H1 (cell line): ENCODE measurements at regions not wholly inside any gene's neighbourhood (a gene's known extent, or its start where the extent isn't known, plus 50 kb on each side); places are given as distances from the start of the nearest gene placed in this dataset.

Experiments used
- CTCF ChIA-PET: fragments of 300-600 bp; sonication (Branson Sonifier 250); formaldehyde crosslinking; loops from one replicate; lab custom pipeline; 2021; ENCODE audit not compliant: partially characterized antibody; lab: Charles Lee
- POLR2A ChIA-PET: fragments of 300-600 bp; sonication (Branson Sonifier 250); formaldehyde crosslinking; loops from one replicate; lab custom pipeline; 2021; ENCODE audit warnings: inconsistent platforms; ENCODE audit not compliant: partially characterized antibody; lab: Charles Lee
- DNase-seq, 2 experiments: peaks; one replicate each; pipeline versions ENCODE4 v3.0.0 to v3.0.0-alpha.2; 2010 to 2022; ENCODE audit warnings: low spot score in 2 of 2, low read depth in 1 of 2, mixed read lengths in 1 of 2
- FAIRE-seq: peaks from 2 replicates; lab custom pipeline; 2011; peaks lifted over from hg19 to GRCh38; lab: Jason Lieb, UNC
- H2AFZ ChIP-seq: 2 replicates; pipeline ENCODE4 v1.8.1; 2012; ENCODE audit warnings: low read length, inconsistent platforms
- H2AK5ac ChIP-seq: 2 replicates; pipeline ENCODE4 v1.6.1; 2013; ENCODE audit warnings: low read depth, low read length
- H2BK120ac ChIP-seq: replicated peaks from 2 replicates; pipeline ENCODE3; 2013; ENCODE audit warnings: low read depth, low read length, inconsistent platforms
- H2BK12ac ChIP-seq: 2 replicates; pipeline ENCODE4 v1.6.1; 2013; ENCODE audit warnings: low read depth, low read length
- H2BK15ac ChIP-seq: 2 replicates; pipeline ENCODE4 v1.6.1; 2013; ENCODE audit warnings: low read length
- H2BK20ac ChIP-seq: 2 replicates; pipeline ENCODE4 v1.6.1; 2013; ENCODE audit warnings: low read length
- H2BK5ac ChIP-seq: 2 replicates; pipeline ENCODE4 v1.6.1; 2013; ENCODE audit warnings: low read depth, low read length
- H3K14ac ChIP-seq: 2 replicates; pipeline ENCODE4 v1.6.1; 2013; ENCODE audit warnings: inconsistent platforms; ENCODE audit not compliant: insufficient read length
- H3K18ac ChIP-seq: 2 replicates; pipeline ENCODE4 v1.6.1; 2013; ENCODE audit warnings: low read length; ENCODE audit errors: extremely low read depth
- H3K23ac ChIP-seq: 2 replicates; pipeline ENCODE4 v1.6.1; 2013; ENCODE audit warnings: inconsistent platforms; ENCODE audit not compliant: insufficient read length
- H3K23me2 ChIP-seq: 2 replicates; pipeline ENCODE4 v1.6.1; 2013; ENCODE audit warnings: low read depth, low read length
- H3K27ac ChIP-seq: 2 replicates; pipeline ENCODE4 v1.6.1; 2011; ENCODE audit warnings: low read depth, low read length, inconsistent platforms
- H3K27me3 ChIP-seq, 4 experiments: replicated peaks in 1 of 4; 1 replicate in 1 of 4; 2 replicates in 3 of 4; pipeline versions ENCODE4 v1.6.1 to v1.8.1; 2011 to 2013; ENCODE audit warnings: low read length in 3 of 4, mild to moderate bottlenecking in 3 of 4, inconsistent platforms in 2 of 4, mixed read lengths in 2 of 4, moderate library complexity in 1 of 4; ENCODE audit not compliant: control insufficient read depth in 3 of 4, insufficient read depth in 3 of 4; ENCODE audit errors: extremely low read depth in 1 of 4
- H3K36me3 ChIP-seq, 4 experiments: 2 replicates each; pipeline versions ENCODE4 v1.6.1 to v1.8.1; 2011 to 2013; ENCODE audit warnings: mild to moderate bottlenecking in 4 of 4, low read length in 3 of 4, moderate library complexity in 2 of 4, control low read depth in 1 of 4, inconsistent platforms in 1 of 4; ENCODE audit not compliant: insufficient read depth in 4 of 4, control insufficient read depth in 2 of 4
- H3K4ac ChIP-seq: replicated peaks from 2 replicates; pipeline ENCODE3; 2013; ENCODE audit warnings: low read length, low read depth, mixed read lengths, inconsistent platforms; ENCODE audit not compliant: insufficient read length
- H3K4me1 ChIP-seq, 4 experiments: replicated peaks in 1 of 4; 1 replicate in 1 of 4; 2 replicates in 3 of 4; pipeline versions ENCODE4 v1.6.1 to v1.8.1; 2011 to 2013; ENCODE audit warnings: low read length in 3 of 4, inconsistent platforms in 2 of 4, mixed read lengths in 1 of 4; ENCODE audit not compliant: insufficient read depth in 4 of 4, control insufficient read depth in 3 of 4
- H3K4me2 ChIP-seq, 2 experiments: 2 replicates each; pipeline versions ENCODE4 v1.6.1 to v1.8.1; 2011 to 2013; ENCODE audit warnings: low read depth in 2 of 2, low read length in 2 of 2, control low read depth in 1 of 2, inconsistent platforms in 1 of 2, mild to moderate bottlenecking in 1 of 2; ENCODE audit not compliant: insufficient read depth in 1 of 2
- H3K4me3 ChIP-seq, 4 experiments: fragments of 200-600, 300-600 bp in 1 of 4; sonication (generic), shearing (Covaris generic), sonication (Bioruptor Twin) in 1 of 4; 2 replicates each; pipeline versions ENCODE4 v1.5.1 to v1.8.1; 2011 to 2016; ENCODE audit warnings: low read length in 4 of 4, low read depth in 3 of 4, control low read depth in 2 of 4, inconsistent platforms in 2 of 4, mild to moderate bottlenecking in 2 of 4, mixed read lengths in 1 of 4, moderate library complexity in 1 of 4; ENCODE audit not compliant: insufficient read depth in 2 of 4; ENCODE audit errors: extremely low read depth in 1 of 4
- H3K56ac ChIP-seq: replicated peaks from 2 replicates; pipeline ENCODE3; 2013; ENCODE audit warnings: low read depth, mild to moderate bottlenecking, mixed read lengths, low read length, inconsistent platforms; ENCODE audit not compliant: insufficient read length
- H3K79me1 ChIP-seq: 2 replicates; pipeline ENCODE4 v1.6.1; 2013; ENCODE audit warnings: low read depth, low read length, control low read depth
- H3K79me2 ChIP-seq, 2 experiments: 2 replicates each; pipeline versions ENCODE4 v1.6.1 to v1.8.1; 2012 to 2013; ENCODE audit warnings: low read length in 2 of 2, mild to moderate bottlenecking in 2 of 2, inconsistent platforms in 1 of 2; ENCODE audit not compliant: insufficient read depth in 2 of 2, control insufficient read depth in 1 of 2
- H3K9ac ChIP-seq, 4 experiments: replicated peaks in 1 of 4; 1 replicate in 1 of 4; 2 replicates in 3 of 4; pipeline versions ENCODE4 v1.6.1 to v1.8.1; 2011 to 2013; ENCODE audit warnings: low read depth in 3 of 4, low read length in 3 of 4, control low read depth in 2 of 4, mild to moderate bottlenecking in 2 of 4, moderate library complexity in 2 of 4, inconsistent platforms in 1 of 4; ENCODE audit errors: extremely low read depth in 1 of 4
- H3K9me3 ChIP-seq, 2 experiments: 2 replicates each; pipeline versions ENCODE4 v1.6.1 to v1.8.1; 2012 to 2013; ENCODE audit warnings: mild to moderate bottlenecking in 2 of 2, moderate library complexity in 2 of 2, control low read depth in 1 of 2, inconsistent platforms in 1 of 2, low read depth in 1 of 2, low read length in 1 of 2, mixed read lengths in 1 of 2; ENCODE audit not compliant: insufficient read depth in 2 of 2
- H4K20me1 ChIP-seq, 2 experiments: replicated peaks in 1 of 2; 2 replicates each; pipeline versions ENCODE3 to v1.8.1; 2011 to 2013; ENCODE audit warnings: inconsistent platforms in 2 of 2, low read length in 2 of 2, mild to moderate bottlenecking in 1 of 2; ENCODE audit not compliant: insufficient read depth in 2 of 2, control insufficient read depth in 1 of 2
- H4K5ac ChIP-seq: 2 replicates; pipeline ENCODE4 v1.6.1; 2013; ENCODE audit warnings: low read length, low read depth, mixed read lengths, inconsistent platforms; ENCODE audit not compliant: insufficient read length
- H4K8ac ChIP-seq: 2 replicates; pipeline ENCODE4 v1.8.0; 2013; ENCODE audit warnings: mild to moderate bottlenecking, moderate library complexity, low read length, inconsistent platforms; ENCODE audit not compliant: insufficient read depth; ENCODE audit errors: extremely low read depth
- H4K91ac ChIP-seq: replicated peaks from 2 replicates; pipeline ENCODE3; 2013; ENCODE audit warnings: low read length, mixed read lengths, inconsistent platforms; ENCODE audit not compliant: insufficient read length
- POLR2A ChIP-seq, 2 experiments: IDR thresholded peaks; 1 replicate in 1 of 2; 2 replicates in 1 of 2; pipeline ENCODE4 v1.6.1; 2011; ENCODE audit warnings: low read depth in 2 of 2, low read length in 2 of 2, mild to moderate bottlenecking in 2 of 2; ENCODE audit errors: control extremely low read depth in 1 of 2
- TCF12 ChIP-seq: IDR thresholded peaks from 2 replicates; pipeline ENCODE4 v1.6.1; 2011; ENCODE audit warnings: low read depth, mild to moderate bottlenecking, low read length
- WGBS, 2 experiments: shearing (Covaris generic) in 1 of 2; methylation state at CpG; one replicate each; pipeline versions ENCODE4 v1.1.6 to v1.1.7; 2013 to 2015; ENCODE audit warnings: low lambda C conversion rate in 2 of 2, mixed read lengths in 2 of 2, inconsistent platforms in 1 of 2, low coverage in 1 of 2, missing lambda C conversion rate in 1 of 2; ENCODE audit not compliant: insufficient replicate concordance in 2 of 2, insufficient coverage in 1 of 2, insufficient read length in 1 of 2; ENCODE audit errors: extremely low coverage in 1 of 2, missing lambda C conversion rate in 1 of 2; 5-methylcytosine and 5-hydroxymethylcytosine counted together

DNA sequence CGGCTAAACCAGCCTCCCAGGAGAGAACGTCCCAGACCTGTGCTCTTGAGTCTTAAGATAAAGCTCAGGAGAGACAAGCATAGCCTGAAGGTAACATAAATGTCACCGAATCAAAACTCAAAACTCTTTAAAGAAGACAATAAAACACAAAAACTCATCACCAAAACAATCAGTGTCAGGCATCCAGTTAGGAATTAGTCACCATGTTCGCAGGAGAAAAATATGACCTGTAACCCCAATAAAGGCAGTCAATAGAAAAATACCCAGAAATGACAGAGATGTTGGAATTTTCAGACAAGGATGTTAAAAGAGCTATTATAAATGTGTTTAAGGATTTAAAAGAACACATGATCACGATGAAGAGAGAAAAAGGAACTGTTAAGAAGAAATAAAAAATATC is 352.4 kb downstream of the BRD1 start:
- no peak overlapping the region for H3K18ac ChIP-seq
- ChIA-PET CTCF (interaction anchor here (1.1 kb wide), 1 partner anchor 22 kb away, joined by 3 read pairs; no protein-coding TSS in a partner anchor), POLR2A (interaction anchor here (0.6 kb wide), 1 partner anchor 10 kb away, joined by 3 read pairs; no protein-coding TSS in a partner anchor)
- no peak overlapping the region for H4K91ac ChIP-seq
- H4K8ac ChIP-seq, result no peak overlapping the region
- H3K79me1 ChIP-seq, result no peaks in the 10 kb centered on the region
- no peak overlapping the region for H3K9ac ChIP-seq
- no peak overlapping the region for H3K4me2 ChIP-seq
- WGBS, 2 experiments, result 87% methylated on average over 5 of the region's 5 CpGs; no CpG with 5 or more reads in 1 of the 2 experiments
- no peak overlapping the region for H2AFZ ChIP-seq
- H3K9me3 ChIP-seq, result no peaks in the 10 kb centered on the region
- H2BK5ac ChIP-seq, result no peak overlapping the region
- TF ChIP-seq TCF12, result no peak
- no peak for TF ChIP-seq POLR2A (IDR thresholded peaks at IDR 0.05; ENCODE audit: control extremely low read depth in 1 of 2, low read depth in 2 of 2, low read length in 2 of 2)
- no peak for FAIRE-seq
- H2AK5ac ChIP-seq, result no peak overlapping the region
- no peak overlapping the region for H2BK120ac ChIP-seq
- H3K4me1 ChIP-seq, result peaks cover 0 to 5% (median 0%) of the 10 kb centered on the region in 4 experiments; a peak in 1 of 7 replicates
- H3K27ac ChIP-seq, result no peak overlapping the region
- no peak overlapping the region for H4K5ac ChIP-seq
- H2BK12ac ChIP-seq, result no peak overlapping the region
- no peak overlapping the region for H3K4ac ChIP-seq
- H3K23ac ChIP-seq, result no peak overlapping the region
- H2BK15ac ChIP-seq, result peak overlapping the region; percentile 37; the same call in 1 of the 2 replicates
- no peaks in the 10 kb centered on the region for H3K36me3 ChIP-seq
- peaks cover 13% of the 10 kb centered on the region; the same call in 1 of the 2 replicates for H3K23me2 ChIP-seq
- H3K27me3 ChIP-seq, result no peaks in the 10 kb centered on the region
- H3K14ac ChIP-seq, result no peak overlapping the region
- H4K20me1 ChIP-seq, result peaks cover 0 to 4% of the 10 kb centered on the region in 2 experiments
- no peaks in the 10 kb centered on the region for H3K79me2 ChIP-seq
- no peak overlapping the region for H3K56ac ChIP-seq
- no peak overlapping the region for H3K4me3 ChIP-seq
- no peak overlapping the region for H2BK20ac ChIP-seq
- DNase-seq, result no peak
